CD8-positive, alpha-beta memory T cell (primary cell): ENCODE measurements at regions not wholly inside any gene's neighbourhood (a gene's known extent, or its start where the extent isn't known, plus 50 kb on each side); places are given as distances from the start of the nearest gene placed in this dataset.
"Not testable (repeated sequence)": the region's sequence is repeated elsewhere in the genome, so short reads cannot be mapped to it uniquely, and the experiment has no call there.

ENCODE experiments used
- CTCF ChIA-PET: fragments of 350-600 bp; sonication (Branson Sonifier 250); formaldehyde crosslinking; loops from one replicate; lab custom pipeline; 2021; ENCODE audit warnings: antibody characterized with exemption; lab: Charles Lee
- POLR2A ChIA-PET: fragments of 350-600 bp; sonication (Branson Sonifier 250); formaldehyde crosslinking; loops from one replicate; lab custom pipeline; 2021; ENCODE audit warnings: antibody characterized with exemption; lab: Charles Lee
- DNase-seq, 5 donors: peaks; one replicate each; pipeline versions ENCODE4 v3.0.0 to v3.0.0-alpha.2; 2020 to 2022; ENCODE audit warnings: mixed read lengths in 1 of 5
- H3K27ac ChIP-seq: one replicate; pipeline ENCODE4 v1.7.0; 2013; ENCODE audit warnings: low read depth, mild to moderate bottlenecking, low read length, moderate library complexity
- H3K27me3 ChIP-seq: 2 replicates; pipeline ENCODE4 v1.7.0; 2013; ENCODE audit warnings: low read length, mild to moderate bottlenecking; ENCODE audit not compliant: insufficient read depth, poor library complexity, severe bottlenecking
- H3K36me3 ChIP-seq: 2 replicates; pipeline ENCODE4 v1.7.0; 2013; ENCODE audit warnings: mild to moderate bottlenecking, low read length, moderate library complexity; ENCODE audit not compliant: insufficient read depth
- H3K4me1 ChIP-seq: 2 replicates; pipeline ENCODE4 v1.7.0; 2013; ENCODE audit warnings: mild to moderate bottlenecking, low read length, moderate library complexity; ENCODE audit not compliant: insufficient read depth
- H3K4me3 ChIP-seq: 2 replicates; pipeline ENCODE4 v1.7.0; 2013; ENCODE audit warnings: mild to moderate bottlenecking, low read length
- H3K9me3 ChIP-seq: 2 replicates; pipeline ENCODE4 v1.7.0; 2013; ENCODE audit warnings: mild to moderate bottlenecking, low read length
- H3K27ac Mint-ChIP-seq, 8 donors: one replicate each; pipeline ENCODE4 v1.8.0; 2020 to 2021; ENCODE audit warnings: mixed read lengths in 8 of 8, mild to moderate bottlenecking in 6 of 8, inconsistent platforms in 3 of 8, moderate library complexity in 3 of 8
- H3K27me3 Mint-ChIP-seq, 2 donors: one replicate each; pipeline ENCODE4 v1.8.0; 2020 to 2021; ENCODE audit warnings: mixed read lengths in 2 of 2, mild to moderate bottlenecking in 1 of 2, moderate library complexity in 1 of 2
- H3K36me3 Mint-ChIP-seq, 3 donors: one replicate each; pipeline ENCODE4 v1.8.0; 2020 to 2021; ENCODE audit warnings: mixed read lengths in 3 of 3, inconsistent platforms in 1 of 3, mild to moderate bottlenecking in 1 of 3
- H3K4me1 Mint-ChIP-seq, 3 donors: one replicate each; pipeline ENCODE4 v1.8.0; 2020 to 2021; ENCODE audit warnings: mixed read lengths in 3 of 3, inconsistent platforms in 1 of 3, mild to moderate bottlenecking in 1 of 3
- H3K4me3 Mint-ChIP-seq, 7 donors: one replicate each; pipeline ENCODE4 v1.8.0; 2020 to 2021; ENCODE audit warnings: mixed read lengths in 7 of 7, mild to moderate bottlenecking in 6 of 7, moderate library complexity in 4 of 7, inconsistent platforms in 2 of 7
- H3K9me3 Mint-ChIP-seq, 5 donors: one replicate each; pipeline ENCODE4 v1.8.0; 2020 to 2022; ENCODE audit warnings: mixed read lengths in 5 of 5, mild to moderate bottlenecking in 3 of 5, moderate library complexity in 2 of 5, inconsistent platforms in 1 of 5

GRCh38 chr2:114018464-114018863 lies 128.6 kb downstream of the ACTR3 start:
- H3K27me3 ChIP-seq, H3K4me1 ChIP-seq, H3K36me3 Mint-ChIP-seq, H3K36me3 ChIP-seq, H3K4me1 Mint-ChIP-seq, H3K4me3 ChIP-seq, DNase-seq, H3K9me3 ChIP-seq, CTCF ChIA-PET, H3K4me3 Mint-ChIP-seq, H3K27ac ChIP-seq, POLR2A ChIA-PET, H3K27ac Mint-ChIP-seq: not testable (repeated sequence)
- H3K27me3 Mint-ChIP-seq = peaks cover 11 to 24% of the 10 kb centered on the region in 2 donors
- peaks cover 0 to 13% (median 4%) of the 10 kb centered on the region in 5 donors for H3K9me3 Mint-ChIP-seq

- Mint-ChIP-seq H3K4me3 (no peak overlapping the region), H3K9me3 (peaks cover 0 to 13% (median 4%) of the 10 kb centered on the region in 5 donors), H3K27me3 (peaks cover 10 to 24% of the 10 kb centered on the region in 2 donors), H3K36me3 (peaks cover 0 to 4% (median 0%) of the 10 kb centered on the region in 3 donors), H3K4me1 (no peaks in the 10 kb centered on the region), H3K27ac (no peak overlapping the region)
- POLR2A ChIA-PET = no interaction called here
- Histone ChIP-seq H3K36me3 (no peaks in the 10 kb centered on the region), H3K4me1 (no peaks in the 10 kb centered on the region), H3K4me3 (no peak overlapping the region), H3K27me3 (peaks cover 4% of the 10 kb centered on the region), H3K27ac (no peak overlapping the region), H3K9me3 (no peaks in the 10 kb centered on the region)
- CTCF ChIA-PET = no interaction called here
- no peak for DNase-seq
Observed at GRCh38 chr2:114020668-114021067, 130.8 kb downstream of the ACTR3 start.

DNA sequence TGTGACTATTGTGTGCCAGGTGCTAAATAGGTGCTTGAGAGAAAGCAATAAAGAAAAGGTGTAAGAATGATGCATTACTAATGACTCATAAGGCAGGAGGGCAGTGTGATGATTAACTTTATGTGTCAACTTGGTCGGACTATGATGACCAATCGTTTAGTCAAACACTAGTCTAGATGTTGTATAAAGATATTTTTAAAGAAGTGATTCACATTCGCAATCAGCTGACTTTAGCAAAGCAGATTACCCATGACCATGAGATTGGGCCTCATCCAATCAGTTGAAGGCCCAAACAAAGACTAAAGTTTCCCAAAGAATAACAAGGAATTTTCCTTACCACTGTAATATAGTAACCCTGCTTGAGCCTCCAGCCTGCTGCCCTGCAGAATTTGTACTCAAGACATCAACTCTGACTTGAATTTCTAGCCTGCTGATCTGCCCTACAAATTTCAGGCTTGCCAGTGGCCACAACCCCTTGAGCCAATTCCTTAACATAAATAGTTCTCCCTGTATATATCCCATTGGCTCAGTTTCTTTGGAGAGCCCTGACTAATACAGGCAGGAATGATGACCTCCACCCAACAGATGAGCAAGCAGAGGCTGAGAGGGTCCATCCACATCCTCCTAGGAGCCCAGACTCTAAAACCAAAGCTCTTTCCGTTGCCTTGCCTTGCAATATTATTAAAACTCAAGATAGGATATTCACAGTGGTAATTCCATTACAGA lies 132.6 kb downstream of the ACTR3 start:
- H3K27ac Mint-ChIP-seq = no peak overlapping the region
- H3K27ac ChIP-seq = no peak overlapping the region
- H3K27me3 Mint-ChIP-seq = peaks cover 4 to 20% of the 10 kb centered on the region in 2 donors
- H3K4me1 ChIP-seq = no peaks in the 10 kb centered on the region
- H3K4me3 ChIP-seq = no peak overlapping the region
- H3K27me3 ChIP-seq = peaks cover 4% of the 10 kb centered on the region
- DNase-seq = no peak
- no peaks in the 10 kb centered on the region for H3K36me3 ChIP-seq
- H3K4me1 Mint-ChIP-seq = no peaks in the 10 kb centered on the region
- POLR2A ChIA-PET = no interaction called here
- H3K9me3 Mint-ChIP-seq = peaks cover 0 to 10% (median 4%) of the 10 kb centered on the region in 5 donors
- no peak overlapping the region for H3K4me3 Mint-ChIP-seq
- CTCF ChIA-PET = no interaction called here
- no peaks in the 10 kb centered on the region for H3K9me3 ChIP-seq
- peaks cover 0 to 4% (median 0%) of the 10 kb centered on the region in 3 donors for H3K36me3 Mint-ChIP-seq

DNA sequence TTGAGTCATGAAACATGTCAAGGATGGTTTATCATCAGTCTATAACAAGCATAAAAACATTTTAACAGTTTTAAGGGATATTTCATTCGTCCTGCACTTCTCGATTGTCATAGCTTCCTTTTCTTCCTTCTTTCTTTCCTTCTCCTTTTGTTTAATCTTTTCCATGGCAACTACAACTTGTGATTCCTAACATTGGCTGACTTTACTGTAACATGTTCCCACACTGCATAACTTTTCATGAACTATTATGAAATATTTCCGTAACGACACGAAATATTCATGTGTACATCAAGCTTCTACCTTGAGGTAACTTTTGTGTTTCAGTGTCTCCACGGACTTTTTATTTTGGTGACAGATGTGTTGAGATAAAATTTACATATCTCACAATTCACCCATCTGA lies 134.4 kb downstream of the ACTR3 start:
- Mint-ChIP-seq H3K27ac (no peak overlapping the region), H3K4me3 (no peak overlapping the region), H3K36me3 (peaks cover 0 to 7% (median 0%) of the 10 kb centered on the region in 3 donors), H3K9me3 (peaks cover 4 to 11% (median 9%) of the 10 kb centered on the region in 5 donors), H3K4me1 (no peaks in the 10 kb centered on the region), H3K27me3 (peaks cover 4 to 18% of the 10 kb centered on the region in 2 donors)
- Histone ChIP-seq H3K9me3 (no peaks in the 10 kb centered on the region), H3K4me1 (no peaks in the 10 kb centered on the region), H3K4me3 (no peak overlapping the region), H3K36me3 (no peaks in the 10 kb centered on the region), H3K27me3 (peaks cover 4% of the 10 kb centered on the region), H3K27ac (no peak overlapping the region)
- DNase-seq = no peak
- ChIA-PET POLR2A (no interaction called here), CTCF (no interaction called here)

DNA sequence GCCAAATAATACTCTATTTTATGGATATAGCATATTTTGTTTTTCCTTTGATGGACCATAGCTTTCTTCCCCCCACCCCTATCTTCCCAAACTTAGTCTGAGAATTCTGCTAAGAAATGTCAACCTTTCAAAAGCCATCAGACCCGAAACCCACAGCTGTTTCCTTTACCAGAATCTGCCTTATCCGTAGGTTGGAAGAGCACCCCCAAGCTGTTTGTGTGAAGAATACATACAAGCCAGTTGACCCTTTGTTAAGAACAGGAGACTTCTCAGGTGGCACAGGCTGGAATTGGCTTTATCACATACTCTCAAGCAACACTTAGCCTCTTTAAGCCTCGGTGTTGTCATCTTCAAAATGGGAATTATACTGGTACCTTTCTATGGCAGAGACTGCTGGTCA lies 135.1 kb downstream of the ACTR3 start:
- no peak overlapping the region for H3K27ac ChIP-seq
- no peaks in the 10 kb centered on the region for H3K36me3 ChIP-seq
- Mint-ChIP-seq H3K4me3 (no peak overlapping the region), H3K9me3 (peaks cover 4 to 11% (median 9%) of the 10 kb centered on the region in 5 donors), H3K27ac (no peak overlapping the region), H3K36me3 (peaks cover 0 to 7% (median 0%) of the 10 kb centered on the region in 3 donors), H3K4me1 (no peaks in the 10 kb centered on the region), H3K27me3 (peaks cover 4 to 18% of the 10 kb centered on the region in 2 donors)
- ChIA-PET CTCF (no interaction called here), POLR2A (no interaction called here)
- peaks cover 4% of the 10 kb centered on the region for H3K27me3 ChIP-seq
- DNase-seq = no peak
- H3K4me1 ChIP-seq = no peaks in the 10 kb centered on the region
- no peaks in the 10 kb centered on the region for H3K9me3 ChIP-seq
- no peak overlapping the region for H3K4me3 ChIP-seq

DNA sequence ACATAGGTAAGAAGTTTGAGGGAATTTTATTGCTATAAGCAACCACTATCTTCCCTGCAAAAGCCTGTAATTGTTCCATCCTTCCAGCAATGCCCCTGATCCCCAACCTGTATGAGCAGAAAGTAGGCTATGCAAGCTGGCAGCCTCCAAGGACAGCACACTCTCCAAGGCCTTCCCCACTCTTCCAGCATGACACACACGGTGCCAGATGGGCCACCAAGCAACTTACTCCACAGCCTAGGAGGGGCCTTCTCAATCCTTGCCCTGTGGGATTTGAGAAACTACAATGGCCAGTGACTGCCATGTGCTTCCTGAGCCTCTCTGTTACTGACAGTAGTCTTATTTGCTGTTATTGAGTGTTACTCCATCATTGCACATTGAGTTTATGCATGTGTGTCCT lies 137.5 kb downstream of the ACTR3 start:
- Mint-ChIP-seq H3K27me3 (peaks cover 11 to 16% of the 10 kb centered on the region in 2 donors), H3K4me3 (no peak overlapping the region), H3K27ac (no peak overlapping the region), H3K36me3 (peaks cover 0 to 4% (median 0%) of the 10 kb centered on the region in 3 donors), H3K4me1 (no peaks in the 10 kb centered on the region), H3K9me3 (peaks cover 0 to 5% (median 5%) of the 10 kb centered on the region in 5 donors)
- no peak for DNase-seq
- ChIA-PET POLR2A (no interaction called here), CTCF (no interaction called here)
- Histone ChIP-seq H3K9me3 (no peaks in the 10 kb centered on the region), H3K27ac (no peak overlapping the region), H3K27me3 (no peaks in the 10 kb centered on the region), H3K36me3 (no peaks in the 10 kb centered on the region), H3K4me3 (no peak overlapping the region), H3K4me1 (no peaks in the 10 kb centered on the region)

GRCh38 chr2:114031605-114032505 lies 142.0 kb downstream of the ACTR3 start:
- Histone ChIP-seq H3K36me3 (no peaks in the 10 kb centered on the region), H3K4me1 (no peaks in the 10 kb centered on the region), H3K27me3 (no peaks in the 10 kb centered on the region), H3K27ac (no peak overlapping the region), H3K4me3 (no peak overlapping the region), H3K9me3 (no peaks in the 10 kb centered on the region)
- Mint-ChIP-seq H3K4me3 (no peak overlapping the region), H3K36me3 (peaks cover 0 to 4% (median 0%) of the 10 kb centered on the region in 3 donors), H3K9me3 (peaks cover 0 to 5% (median 5%) of the 10 kb centered on the region in 5 donors), H3K4me1 (no peaks in the 10 kb centered on the region), H3K27ac (no peak overlapping the region), H3K27me3 (peaks cover 20 to 39% of the 10 kb centered on the region in 2 donors)
- DNase-seq = no peak
- ChIA-PET POLR2A (no interaction called here), CTCF (no interaction called here)

- H3K4me3 ChIP-seq = no peak overlapping the region
- ChIA-PET CTCF (no interaction called here), POLR2A (no interaction called here)
- H3K27me3 Mint-ChIP-seq = peaks cover 23 to 40% of the 10 kb centered on the region in 2 donors
- no peak overlapping the region for H3K27ac ChIP-seq
- no peaks in the 10 kb centered on the region for H3K27me3 ChIP-seq
- no peaks in the 10 kb centered on the region for H3K4me1 ChIP-seq
- no peak overlapping the region for H3K4me3 Mint-ChIP-seq
- H3K9me3 ChIP-seq = no peaks in the 10 kb centered on the region
- no peak for DNase-seq
- no peaks in the 10 kb centered on the region for H3K4me1 Mint-ChIP-seq
- H3K9me3 Mint-ChIP-seq = peaks cover 0 to 5% (median 5%) of the 10 kb centered on the region in 5 donors
- peaks cover 0 to 4% (median 0%) of the 10 kb centered on the region in 3 donors for H3K36me3 Mint-ChIP-seq
- H3K27ac Mint-ChIP-seq = peak overlapping the region in 1 of 8 donors; percentile 56
- no peaks in the 10 kb centered on the region for H3K36me3 ChIP-seq
Observed at GRCh38 chr2:114032705-114033104, 142.8 kb downstream of the ACTR3 start.
